Breast epithelium (tissue), 3 donors: ENCODE measurements at regions not wholly inside any gene's neighbourhood (a gene's known extent, or its start where the extent isn't known, plus 50 kb on each side); places are given as distances from the start of the nearest gene placed in this dataset.

Source experiments
- CTCF ChIP-seq, 3 donors: fragments of 450-650 bp; IDR thresholded peaks; one replicate each; pipeline ENCODE4 v1.5.1; 2016 to 2017; ENCODE audit warnings: antibody characterized with exemption in 3 of 3, mild to moderate bottlenecking in 3 of 3, moderate library complexity in 3 of 3
- POLR2A ChIP-seq: fragments of 450-650 bp; IDR thresholded peaks from one replicate; pipeline ENCODE4 v1.6.1; 2016; ENCODE audit warnings: antibody characterized with exemption, mild to moderate bottlenecking, moderate library complexity

GRCh38 chr12:131208425-131208824, 254.7 kb downstream of the ADGRD1 start:
- TF ChIP-seq CTCF (IDR thresholded peaks at IDR 0.05) (no peak), POLR2A (no peak)
